GM21423 (cell line): ENCODE measurements at regions not wholly inside any gene's neighbourhood (a gene's known extent, or its start where the extent isn't known, plus 50 kb on each side); places are given as distances from the start of the nearest gene placed in this dataset.

ENCODE experiments used
- ATAC-seq: cut with Tn5 transposase; IDR thresholded peaks from one replicate; pipeline ENCODE4 v1.9.1; 2021; ENCODE audit warnings: mild to moderate bottlenecking, moderate library complexity; ENCODE audit not compliant: unreplicated experiment

- ATAC-seq, result no peak
Observed at GRCh38 chr14:38137005-38137404, 70.7 kb upstream of the SSTR1 start.

- no peak for ATAC-seq
Observed at GRCh38 chr14:38138473-38139138, 69.1 kb upstream of the SSTR1 start.

GRCh38 chr14:38139926-38140325 is 67.8 kb upstream of the SSTR1 start:
- no peak for ATAC-seq

DNA sequence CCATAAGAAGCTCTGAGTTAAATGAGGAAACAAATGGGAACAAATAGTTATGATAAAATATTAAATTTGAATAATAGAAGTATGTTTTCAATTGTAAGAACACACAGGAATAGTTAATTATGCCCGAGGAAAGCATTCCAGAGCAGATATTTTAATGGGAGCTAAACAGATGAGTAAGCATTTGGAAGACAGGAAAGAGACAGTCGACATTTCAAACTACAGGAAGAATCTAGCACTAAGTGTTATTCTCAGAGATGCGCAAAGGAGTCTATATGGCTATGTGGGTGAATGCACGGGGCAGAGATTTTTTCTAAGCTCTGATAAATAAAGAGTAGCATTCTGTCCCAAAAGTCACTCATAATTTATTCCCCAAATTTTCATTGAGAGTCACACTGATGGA is 64.5 kb upstream of the SSTR1 start:
- no peak for ATAC-seq

DNA sequence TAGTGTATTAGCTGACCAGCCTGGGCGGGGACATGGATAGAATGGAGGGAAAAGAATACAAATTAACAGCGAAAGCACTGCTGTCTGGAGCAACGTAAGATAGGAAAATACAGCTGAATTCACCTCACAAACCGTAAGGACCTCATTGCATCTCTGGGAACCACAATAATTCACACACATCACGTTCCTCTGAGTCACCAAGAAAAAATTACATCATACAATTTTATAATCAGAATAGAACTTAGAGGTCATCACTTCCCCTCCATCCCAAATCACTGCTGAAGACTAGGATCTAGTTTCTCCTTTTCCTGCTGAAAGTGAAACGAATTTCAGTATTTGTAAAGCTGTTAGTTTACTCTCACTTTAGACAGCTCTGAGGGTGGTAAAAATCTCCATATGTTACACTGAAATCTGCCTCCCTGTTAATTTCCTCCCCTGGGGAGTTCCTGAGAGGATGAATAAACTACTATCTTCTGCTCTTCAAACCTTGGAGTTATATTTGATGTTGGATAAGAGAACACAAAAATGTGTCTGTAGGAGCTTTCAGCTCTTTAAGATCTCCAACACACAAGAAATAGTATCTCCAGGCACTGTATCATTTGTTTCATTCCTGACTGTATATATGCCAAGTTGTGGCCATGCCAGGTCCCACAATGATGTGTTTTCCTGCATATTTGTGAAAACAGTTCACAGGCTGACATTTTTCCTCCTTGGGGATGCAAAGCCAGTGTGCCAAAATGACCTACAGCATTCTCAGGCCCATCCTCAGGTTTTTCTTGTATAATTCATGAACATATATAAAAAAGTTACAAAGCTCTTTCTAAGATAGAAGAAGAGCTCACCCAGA is 63.8 kb upstream of the SSTR1 start:
- ATAC-seq, result no peak

DNA sequence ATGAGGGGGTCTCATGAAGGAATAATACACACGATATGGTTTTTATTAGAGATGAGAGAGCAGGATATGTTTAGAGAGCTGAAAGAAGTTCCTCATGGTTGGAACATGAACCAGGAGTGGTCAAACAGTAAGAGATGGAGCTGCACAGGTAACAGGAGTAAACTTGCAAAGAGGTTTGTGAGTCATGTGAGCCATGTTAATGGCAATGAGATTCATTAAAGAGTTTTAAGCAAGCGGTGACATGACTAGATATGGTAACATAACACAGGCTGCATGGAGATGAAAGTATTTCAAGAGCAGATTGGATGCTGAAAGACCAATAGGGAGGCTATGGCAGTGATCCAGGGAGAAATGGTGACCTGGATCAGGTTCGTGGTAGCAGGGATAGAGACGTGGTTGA is 62.6 kb upstream of the SSTR1 start:
- ATAC-seq, result no peak

DNA sequence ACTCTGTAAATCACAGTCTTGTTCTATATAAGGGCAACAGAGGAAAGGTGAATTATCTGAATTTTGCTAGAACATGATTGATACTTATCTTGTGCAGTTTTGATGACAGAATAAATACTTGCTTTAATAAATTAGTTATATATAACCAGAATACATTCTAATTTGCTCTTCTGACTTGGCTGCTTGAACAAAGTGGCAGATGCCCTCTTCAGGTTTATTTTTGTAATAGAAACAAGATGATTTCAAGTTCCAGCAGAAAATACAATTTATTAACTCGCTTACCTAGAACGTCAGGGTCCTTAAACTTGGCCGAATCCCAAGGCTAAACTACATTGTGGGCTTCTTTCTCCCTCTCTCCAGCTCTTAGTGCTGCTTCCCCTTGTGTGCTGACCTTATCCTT is 57.6 kb upstream of the SSTR1 start:
- ATAC-seq, result no peak
